Gastrocnemius medialis (tissue), 4 donors: ENCODE measurements at regions not wholly inside any gene's neighbourhood (a gene's known extent, or its start where the extent isn't known, plus 50 kb on each side); places are given as distances from the start of the nearest gene placed in this dataset.

Experiments used
- ATAC-seq, 2 donors: fragments of 150-250 bp; one replicate each; pipeline ENCODE4 v1.9.1; 2016
- DNase-seq, 2 donors: peaks; one replicate each; pipeline ENCODE4 v3.0.0-alpha.2; 2019
- H3K27ac ChIP-seq, 4 donors: fragments of 200-600 bp; sonication (generic); 1 replicate in 1 of 4; 2 replicates in 3 of 4; pipeline ENCODE4 v1.5.1; 2016 to 2018; ENCODE audit warnings: mild to moderate bottlenecking in 2 of 4, moderate library complexity in 1 of 4
- H3K27me3 ChIP-seq, 3 donors: fragments of 200-600 bp; sonication (generic) in 2 of 3; 1 replicate in 1 of 3; 2 replicates in 2 of 3; pipeline versions ENCODE4 v1.5.1 to v1.6.0; 2016 to 2019; ENCODE audit warnings: mild to moderate bottlenecking in 1 of 3, moderate library complexity in 1 of 3
- H3K36me3 ChIP-seq, 2 donors: fragments of 200-600 bp; sonication (generic) in 1 of 2; one replicate each; pipeline ENCODE4 v1.5.1; 2017 to 2018
- H3K4me1 ChIP-seq, 2 donors: fragments of 200-600 bp; sonication (generic) in 1 of 2; one replicate each; pipeline ENCODE4 v1.5.1; 2016 to 2017; ENCODE audit warnings: mild to moderate bottlenecking in 2 of 2
- H3K4me3 ChIP-seq, 4 donors: fragments of 200-600 bp; sonication (generic) in 3 of 4; 1 replicate in 1 of 4; 2 replicates in 3 of 4; pipeline ENCODE4 v1.5.1; 2016 to 2019; ENCODE audit warnings: mild to moderate bottlenecking in 2 of 4
- H3K9me3 ChIP-seq, 3 donors: fragments of 200-600 bp; sonication (generic) in 2 of 3; 1 replicate in 1 of 3; 2 replicates in 2 of 3; pipeline ENCODE4 v1.5.1; 2016 to 2019
- POLR2A ChIP-seq, 2 donors: fragments of 450-650 bp; IDR thresholded peaks; one replicate each; pipeline ENCODE4 v1.6.1; 2017; ENCODE audit warnings: antibody characterized with exemption in 2 of 2, mild to moderate bottlenecking in 2 of 2, moderate library complexity in 2 of 2
- in situ Hi-C, 4 donors: fragments of 200-750 bp; cut with MboI; loops; one replicate each; pipeline versions ENCODE4 v1.15.0 to v1.8.0; 2017; ENCODE audit warnings: low sequenced_read_pairs in 4 of 4
- intact Hi-C: fragments of 100-400 bp; cut with DNase I; formaldehyde crosslinking; loops from one replicate; pipeline ENCODE4 v1.15.1; 2023; ENCODE audit warnings: low total_unique reads
- TF ChIP-seq, protein P1 (sequence below), 5 experiments: fragments of 450-650 bp in 3 of 5; fragments of 200-600 bp in 2 of 5; sonication (generic) in 2 of 5; IDR thresholded peaks in 4 of 5; conservative IDR thresholded peaks in 1 of 5; 1 replicate in 4 of 5; 2 replicates in 1 of 5; pipeline ENCODE4 v1.5.1; 2016 to 2019; ENCODE audit warnings: antibody characterized with exemption in 5 of 5, mild to moderate bottlenecking in 3 of 5, moderate library complexity in 3 of 5

DNA sequence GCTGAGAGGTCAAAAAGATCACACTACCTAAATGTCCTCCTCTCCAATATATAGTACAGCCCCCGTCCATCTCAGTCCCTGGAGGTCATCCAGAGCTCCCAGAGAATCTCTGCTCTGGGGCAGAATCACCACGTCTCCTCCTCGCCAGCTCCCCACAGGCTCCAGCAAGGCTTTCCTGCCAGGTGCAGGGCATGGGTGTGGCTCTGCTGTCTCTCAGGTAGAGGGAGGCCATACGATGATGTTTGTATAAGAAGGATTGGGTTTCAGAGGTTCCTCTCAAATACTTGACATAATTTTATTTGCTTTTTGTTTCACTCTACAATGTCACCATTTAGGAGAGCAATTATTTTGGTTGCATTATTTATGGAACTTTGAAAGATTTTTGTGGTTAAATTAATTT is 98.3 kb upstream of the PRSS58 start:
- in situ Hi-C loops: loop anchor here in 2 of 4 donors (5.0 to 10.0 kb wide), 2 partner anchors 126 to 129 kb away; no protein-coding TSS in a partner anchor
- no peak for DNase-seq
- no peak for ATAC-seq

DNA sequence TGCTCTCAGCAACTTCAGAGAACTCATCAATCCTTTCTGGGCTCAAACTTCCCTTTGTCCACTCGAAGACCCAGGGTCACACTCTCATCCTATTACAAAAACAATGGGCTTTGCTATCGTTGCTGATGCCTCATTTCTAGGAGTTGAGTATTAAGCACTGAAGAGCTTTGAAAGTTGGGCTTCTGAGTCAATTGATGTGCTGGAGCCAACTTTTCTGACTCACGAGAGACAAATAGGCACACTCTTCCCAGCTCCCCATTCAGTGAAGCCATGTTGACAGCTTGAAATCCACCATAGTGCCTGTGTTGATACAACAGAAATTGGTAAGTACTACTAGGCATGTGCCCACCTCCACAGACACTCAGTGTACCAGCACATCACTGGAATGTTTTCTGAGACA is 97.5 kb upstream of the PRSS58 start:
- H3K9me3 ChIP-seq: no peaks in the 10 kb centered on the region
- DNase-seq (no peak), ATAC-seq (peak; percentile 61 to 66)
- TF ChIP-seq, protein P1, sequence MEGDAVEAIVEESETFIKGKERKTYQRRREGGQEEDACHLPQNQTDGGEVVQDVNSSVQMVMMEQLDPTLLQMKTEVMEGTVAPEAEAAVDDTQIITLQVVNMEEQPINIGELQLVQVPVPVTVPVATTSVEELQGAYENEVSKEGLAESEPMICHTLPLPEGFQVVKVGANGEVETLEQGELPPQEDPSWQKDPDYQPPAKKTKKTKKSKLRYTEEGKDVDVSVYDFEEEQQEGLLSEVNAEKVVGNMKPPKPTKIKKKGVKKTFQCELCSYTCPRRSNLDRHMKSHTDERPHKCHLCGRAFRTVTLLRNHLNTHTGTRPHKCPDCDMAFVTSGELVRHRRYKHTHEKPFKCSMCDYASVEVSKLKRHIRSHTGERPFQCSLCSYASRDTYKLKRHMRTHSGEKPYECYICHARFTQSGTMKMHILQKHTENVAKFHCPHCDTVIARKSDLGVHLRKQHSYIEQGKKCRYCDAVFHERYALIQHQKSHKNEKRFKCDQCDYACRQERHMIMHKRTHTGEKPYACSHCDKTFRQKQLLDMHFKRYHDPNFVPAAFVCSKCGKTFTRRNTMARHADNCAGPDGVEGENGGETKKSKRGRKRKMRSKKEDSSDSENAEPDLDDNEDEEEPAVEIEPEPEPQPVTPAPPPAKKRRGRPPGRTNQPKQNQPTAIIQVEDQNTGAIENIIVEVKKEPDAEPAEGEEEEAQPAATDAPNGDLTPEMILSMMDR (IDR thresholded peaks at IDR 0.05 in 4 of 5, conservative IDR thresholded peaks at IDR 0.05 in 1 of 5): no peak
- TF ChIP-seq POLR2A (IDR thresholded peaks at IDR 0.05): no peak
- no peaks in the 10 kb centered on the region for H3K36me3 ChIP-seq
- no peaks in the 10 kb centered on the region for H3K27me3 ChIP-seq
- in situ Hi-C loops (loop anchor here in 2 of 4 donors (5.0 to 10.0 kb wide), 2 partner anchors 127 to 129 kb away; no protein-coding TSS in a partner anchor), intact Hi-C loops (loop anchor here (10.0 kb wide), 1 partner anchor 129 kb away; no protein-coding TSS in a partner anchor)
- no peak overlapping the region for H3K27ac ChIP-seq
- H3K4me1 ChIP-seq: peaks cover 0 to 3% of the 10 kb centered on the region in 2 donors
- no peak overlapping the region for H3K4me3 ChIP-seq

More for the DNA sequence above, 98.3 kb upstream of the PRSS58 start:
- Histone ChIP-seq H3K4me3 (no peak overlapping the region), H3K9me3 (no peaks in the 10 kb centered on the region), H3K36me3 (no peaks in the 10 kb centered on the region), H3K27me3 (no peaks in the 10 kb centered on the region), H3K4me1 (peaks cover 0 to 3% of the 10 kb centered on the region in 2 donors), H3K27ac (no peak overlapping the region)
- TF ChIP-seq, protein P1 (IDR thresholded peaks at IDR 0.05 in 4 of 5, conservative IDR thresholded peaks at IDR 0.05 in 1 of 5): no peak
- TF ChIP-seq POLR2A (IDR thresholded peaks at IDR 0.05): no peak
- intact Hi-C loops: loop anchor here (10.0 kb wide), 1 partner anchor 129 kb away; no protein-coding TSS in a partner anchor

DNA sequence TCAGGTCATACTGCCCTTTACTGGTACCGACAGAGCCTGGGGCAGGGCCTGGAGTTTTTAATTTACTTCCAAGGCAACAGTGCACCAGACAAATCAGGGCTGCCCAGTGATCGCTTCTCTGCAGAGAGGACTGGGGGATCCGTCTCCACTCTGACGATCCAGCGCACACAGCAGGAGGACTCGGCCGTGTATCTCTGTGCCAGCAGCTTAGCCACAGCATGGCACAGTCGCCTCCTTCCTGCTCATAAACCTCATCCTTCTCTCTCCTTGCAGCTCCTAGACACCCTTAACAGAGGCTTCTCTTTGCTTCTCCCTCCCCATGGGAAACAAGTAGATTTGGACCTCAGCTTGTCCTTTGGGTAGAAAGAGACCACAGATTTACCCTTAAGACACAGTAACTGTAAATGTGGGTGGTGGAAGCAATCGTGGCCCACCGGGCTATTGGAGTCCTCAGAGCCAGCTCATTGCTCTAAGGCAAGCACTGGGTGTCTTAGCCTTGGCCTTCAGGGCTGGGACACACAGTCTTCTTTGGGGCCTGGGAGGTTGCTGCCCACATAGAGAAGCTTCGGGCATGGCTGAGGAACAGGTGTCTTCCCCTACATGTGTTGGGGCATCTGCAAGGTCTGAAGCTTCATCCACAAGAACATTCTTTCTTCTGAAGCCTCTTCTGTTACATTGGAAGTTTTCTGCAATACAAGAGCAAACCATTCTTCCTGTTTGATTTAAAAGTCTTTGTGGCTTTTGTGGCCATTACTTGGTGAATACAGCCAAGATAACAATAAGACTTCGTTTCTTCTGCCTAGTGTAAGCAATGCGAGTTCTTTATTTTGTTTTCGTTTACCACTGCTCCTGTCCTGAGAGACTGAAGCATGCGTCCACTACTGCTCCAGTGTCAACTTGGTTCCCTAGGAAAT is 95.5 kb upstream of the PRSS58 start:
- Histone ChIP-seq H3K27ac (no peak overlapping the region), H3K4me1 (peaks cover 0 to 3% of the 10 kb centered on the region in 2 donors), H3K9me3 (no peaks in the 10 kb centered on the region), H3K36me3 (no peaks in the 10 kb centered on the region), H3K27me3 (no peaks in the 10 kb centered on the region), H3K4me3 (no peak overlapping the region)
- no peak for TF ChIP-seq POLR2A (IDR thresholded peaks at IDR 0.05)
- TF ChIP-seq, protein P1 (IDR thresholded peaks at IDR 0.05 in 4 of 5, conservative IDR thresholded peaks at IDR 0.05 in 1 of 5): no peak
- intact Hi-C loops (loop anchor here (10.0 kb wide), 1 partner anchor 131 kb away; no protein-coding TSS in a partner anchor), in situ Hi-C loops (loop anchor here in 1 of 4 donors (10.0 kb wide), 1 partner anchor 131 kb away; no protein-coding TSS in a partner anchor)
- ATAC-seq (no peak), DNase-seq (no peak)

DNA sequence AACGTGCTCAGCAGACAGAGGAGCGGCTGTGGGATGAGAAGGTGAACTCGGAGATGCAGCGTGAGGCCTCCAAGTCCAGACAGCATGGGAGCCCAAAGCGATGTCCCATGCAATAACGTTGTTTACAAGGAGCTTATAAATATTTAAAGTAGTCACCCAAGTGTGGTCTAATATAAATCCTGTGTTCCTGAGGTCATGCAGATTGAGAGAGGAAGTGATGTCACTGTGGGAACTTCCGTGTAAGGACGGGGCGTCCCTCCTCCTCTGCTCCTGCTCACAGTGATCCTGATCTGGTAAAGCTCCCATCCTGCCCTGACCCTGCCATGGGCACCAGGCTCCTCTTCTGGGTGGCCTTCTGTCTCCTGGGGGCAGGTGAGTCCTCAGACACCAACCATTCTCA is 94.7 kb upstream of the PRSS58 start:
- H3K4me1 ChIP-seq: no peaks in the 10 kb centered on the region
- in situ Hi-C loops (loop anchor here in 1 of 4 donors (10.0 kb wide), 1 partner anchor 132 kb away; no protein-coding TSS in a partner anchor), intact Hi-C loops (loop anchor here (10.0 kb wide), 1 partner anchor 132 kb away; no protein-coding TSS in a partner anchor)
- no peak overlapping the region for H3K4me3 ChIP-seq
- no peak for DNase-seq
- no peaks in the 10 kb centered on the region for H3K9me3 ChIP-seq
- no peak for ATAC-seq
- TF ChIP-seq, protein P1 (IDR thresholded peaks at IDR 0.05 in 4 of 5, conservative IDR thresholded peaks at IDR 0.05 in 1 of 5): no peak
- H3K36me3 ChIP-seq: no peaks in the 10 kb centered on the region
- no peaks in the 10 kb centered on the region for H3K27me3 ChIP-seq
- H3K27ac ChIP-seq: no peak overlapping the region
